Right lung (tissue), 2 donors: ENCODE measurements at regions not wholly inside any gene's neighbourhood (a gene's known extent, or its start where the extent isn't known, plus 50 kb on each side); places are given as distances from the start of the nearest gene placed in this dataset.

Experiments
- DNase-seq, 2 donors: peaks; one replicate each; pipeline ENCODE4 v3.0.0-alpha.2; 2013

DNA sequence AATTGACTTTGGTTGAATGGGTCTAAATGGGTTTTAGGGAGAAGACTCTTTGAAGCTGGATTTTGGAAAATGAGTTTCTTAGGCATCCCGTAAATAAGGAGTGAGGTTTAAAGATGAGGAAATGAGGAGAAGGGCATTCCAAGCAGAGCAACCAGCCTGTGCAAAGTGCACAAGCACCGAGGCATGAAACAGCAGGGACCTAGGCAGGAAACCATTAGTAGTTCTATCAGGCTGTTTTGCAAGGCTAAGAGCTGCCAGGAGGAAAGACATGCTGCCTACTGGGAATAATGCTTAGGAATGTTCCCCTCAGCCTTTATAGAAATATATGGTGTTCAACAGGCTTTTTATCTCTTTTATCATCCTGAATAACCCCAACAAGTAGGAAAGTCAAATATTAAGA, 153.1 kb upstream of the FGGY start:
- no peak for DNase-seq

DNA sequence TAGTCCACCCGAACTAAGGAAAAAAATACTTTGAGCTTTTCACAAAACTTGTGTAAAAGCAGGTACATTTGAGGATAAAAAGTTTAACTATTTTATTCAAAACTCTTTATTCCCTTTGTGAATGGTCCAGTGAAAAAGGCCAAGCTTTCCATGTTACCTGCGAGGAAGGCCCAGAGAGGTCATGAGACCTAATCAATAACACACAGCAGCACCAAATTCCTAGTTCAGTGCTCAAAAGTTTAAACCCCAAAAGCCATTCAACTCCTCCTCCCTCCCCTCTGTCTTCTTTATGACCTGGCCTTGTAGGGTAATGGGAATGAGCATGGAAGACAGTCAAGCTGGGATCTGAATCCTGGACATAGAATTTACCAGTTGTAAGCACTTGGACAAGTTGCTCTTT, 151.9 kb upstream of the FGGY start:
- DNase-seq: no peak

DNA sequence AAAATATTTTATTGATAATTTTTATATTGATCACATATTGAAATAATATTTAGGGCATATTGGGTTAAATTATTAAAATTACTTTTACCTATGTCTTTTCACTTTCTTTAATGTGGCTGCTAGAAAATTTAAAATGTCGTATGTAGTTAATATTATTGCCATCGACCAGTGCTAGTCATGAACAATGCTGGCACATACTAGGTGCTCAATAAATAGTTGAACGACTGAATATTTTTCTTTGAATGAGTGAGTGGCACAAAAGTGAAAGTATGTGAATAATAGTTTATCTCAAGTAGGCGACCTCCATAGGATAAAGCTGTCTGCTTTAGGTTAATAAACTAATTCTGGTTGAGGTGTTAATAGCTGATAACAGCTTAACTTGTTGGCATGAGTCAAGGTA, 150.8 kb upstream of the FGGY start:
- no peak for DNase-seq

DNA sequence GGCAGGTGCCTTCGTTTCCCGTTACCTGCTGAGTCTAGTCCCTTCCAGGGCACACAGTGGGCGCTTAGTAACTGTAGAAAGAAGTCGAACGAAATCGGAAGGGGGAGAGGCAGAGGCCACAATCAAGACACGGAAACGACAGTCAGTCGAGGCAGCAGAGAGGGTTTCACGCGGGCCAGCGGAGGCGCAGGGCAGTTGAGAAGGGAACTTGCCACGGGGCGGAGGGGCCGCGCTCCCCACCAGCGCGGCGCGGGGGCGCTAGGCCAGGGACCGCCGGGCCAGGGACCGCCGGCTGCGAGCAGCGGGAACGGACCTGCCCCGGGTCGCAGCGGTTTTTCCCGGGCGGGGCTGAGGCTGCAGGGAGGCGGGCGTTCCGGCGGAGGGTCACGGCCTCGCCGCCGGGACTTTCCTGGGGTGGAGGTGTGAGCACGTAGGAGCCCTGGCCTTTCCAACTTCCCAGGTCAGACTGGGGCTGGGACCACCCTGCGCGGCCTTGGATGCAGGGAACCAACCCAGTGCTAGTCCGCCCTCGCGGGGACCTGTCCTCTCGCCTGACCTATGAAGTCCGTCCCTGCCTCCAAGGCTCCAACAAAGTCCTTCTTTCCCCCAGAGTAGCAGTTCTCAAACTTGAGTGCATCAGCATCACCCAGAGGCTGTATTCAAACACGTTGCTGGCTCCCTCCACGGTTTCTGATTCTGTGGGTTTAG, 150.1 kb upstream of the FGGY start:
- peak; percentile 24 to 48 for DNase-seq

DNA sequence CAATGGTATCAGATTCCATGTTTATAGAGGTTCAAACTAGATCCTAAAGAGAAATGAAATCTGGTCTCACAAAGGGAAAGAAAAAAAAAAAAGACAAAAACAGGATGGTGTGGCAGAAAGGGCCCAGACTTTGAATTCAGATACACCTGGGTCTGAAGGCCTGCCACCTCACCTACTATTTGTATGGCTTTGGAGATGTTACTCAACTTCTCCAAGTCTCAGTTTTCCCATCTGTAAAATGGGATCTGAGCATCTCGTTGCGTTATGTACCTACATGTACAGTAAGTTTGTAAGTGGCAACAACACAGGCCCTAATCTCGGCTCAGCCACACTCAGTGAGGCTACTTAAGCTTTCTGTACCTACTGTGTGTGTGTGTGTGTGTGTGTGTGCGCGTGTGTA, 147.5 kb upstream of the FGGY start:
- DNase-seq: no peak

DNA sequence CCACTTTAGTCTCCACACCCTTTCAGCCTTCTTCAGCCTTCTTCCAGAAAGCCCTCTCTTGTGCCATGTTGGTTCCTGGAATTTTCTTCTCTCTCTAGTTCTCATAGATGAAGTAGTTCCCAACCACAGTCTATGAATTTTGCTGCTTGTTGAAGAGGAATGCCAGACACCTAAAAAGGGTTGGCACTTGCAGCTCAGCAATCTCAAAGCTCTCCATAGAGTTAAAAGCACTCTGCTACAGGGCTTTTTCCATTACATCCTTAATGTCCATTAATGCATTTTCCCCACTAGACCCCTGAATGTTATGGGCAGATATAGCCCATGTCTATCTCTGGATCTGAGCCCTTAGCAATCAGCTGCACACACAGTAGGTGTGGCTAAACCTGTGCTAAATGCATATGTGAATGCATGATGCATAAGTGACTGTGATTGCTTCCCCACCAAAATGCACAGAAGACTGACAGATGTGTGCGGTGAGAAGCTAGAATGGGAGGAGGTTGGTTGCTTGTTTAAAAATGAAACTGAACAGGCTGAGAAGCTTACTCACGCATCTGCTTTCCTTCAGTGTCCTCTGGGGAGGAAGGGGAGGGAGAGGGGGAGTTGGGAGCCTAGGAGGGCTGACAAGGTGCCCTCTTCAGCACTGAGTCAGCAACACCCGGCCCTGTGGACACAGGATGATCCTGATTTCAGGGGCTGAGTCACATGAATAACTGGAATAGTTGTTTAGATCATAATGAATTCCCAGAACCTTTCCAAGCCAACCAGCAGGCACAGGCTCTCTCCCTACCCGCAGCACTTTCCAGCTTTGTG, 146.1 kb upstream of the FGGY start:
- DNase-seq: no peak

DNA sequence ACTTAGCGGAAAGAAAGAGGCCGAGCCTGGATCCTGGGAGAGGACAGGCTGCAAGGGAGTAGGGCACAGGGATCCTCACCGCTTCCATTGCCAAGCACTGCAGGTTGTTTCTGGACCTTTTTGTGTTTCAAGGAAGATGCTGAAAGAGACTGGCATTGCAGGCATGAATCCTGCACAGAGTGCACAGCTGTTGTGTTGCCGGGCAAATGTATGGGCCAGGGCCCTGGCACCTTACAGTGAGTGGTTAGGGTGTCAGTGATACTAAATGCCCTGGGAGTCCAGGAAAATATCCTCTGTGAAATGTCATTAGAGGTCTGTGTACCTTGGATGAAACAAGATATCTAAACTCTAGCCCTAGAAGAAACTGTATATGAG, 145.5 kb upstream of the FGGY start:
- no peak for DNase-seq

DNA sequence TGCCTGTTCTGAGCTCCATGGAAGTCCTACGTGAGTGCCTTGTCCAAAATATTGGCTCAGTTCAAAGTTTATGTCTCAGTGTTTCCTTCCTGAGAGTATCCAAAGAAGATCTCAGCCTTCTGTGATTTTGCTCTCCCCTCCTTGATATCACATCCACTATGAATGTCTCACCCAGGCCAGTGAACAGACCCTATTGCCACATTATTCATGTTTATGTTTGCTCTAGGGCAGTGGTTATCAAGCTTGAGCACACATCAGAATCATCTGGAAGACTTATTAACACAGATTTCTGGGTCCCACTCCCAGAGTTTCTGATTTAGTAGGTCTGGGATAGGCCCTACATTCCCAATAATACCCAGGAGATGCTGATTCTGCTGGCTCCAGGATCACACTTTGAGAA, 145.0 kb upstream of the FGGY start:
- DNase-seq: no peak

DNA sequence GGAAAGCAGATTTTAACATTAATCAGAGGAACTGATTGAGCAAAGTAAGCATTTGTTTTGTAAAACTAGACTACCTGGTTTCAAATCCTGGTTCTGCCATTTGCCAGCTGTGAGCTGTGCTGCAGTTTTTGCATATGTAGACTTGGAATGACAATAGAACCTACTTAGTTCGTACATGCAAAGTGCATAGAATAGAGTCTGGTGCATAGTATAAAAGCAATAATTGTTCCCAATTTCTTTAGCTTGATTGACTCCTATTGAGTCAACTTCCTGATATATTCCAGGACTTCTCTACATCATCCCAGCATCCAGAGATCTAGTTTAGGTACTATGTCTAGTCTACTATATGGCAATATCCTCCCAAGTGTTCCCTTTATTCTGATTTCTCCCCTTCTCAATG, 144.4 kb upstream of the FGGY start:
- DNase-seq: no peak

DNA sequence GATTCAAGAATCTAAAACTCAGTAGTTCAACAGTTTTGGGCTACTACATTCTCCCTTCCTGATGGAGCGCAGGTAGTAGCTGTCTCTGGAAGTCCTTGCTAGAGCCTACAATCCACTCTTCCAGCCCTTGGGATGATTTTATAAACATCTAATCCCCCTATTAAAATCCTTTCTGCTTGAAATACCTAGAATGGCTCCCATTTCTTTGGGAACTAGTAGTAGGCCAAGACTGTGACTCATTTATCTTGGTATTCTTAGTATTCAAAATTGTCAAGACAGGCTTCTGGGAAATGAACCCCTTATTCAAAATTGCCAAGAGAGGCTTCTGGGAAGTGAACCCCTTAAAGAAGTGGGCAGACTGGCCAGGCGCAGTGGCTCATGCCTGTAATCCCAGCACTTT, 142.5 kb upstream of the FGGY start:
- no peak for DNase-seq

DNA sequence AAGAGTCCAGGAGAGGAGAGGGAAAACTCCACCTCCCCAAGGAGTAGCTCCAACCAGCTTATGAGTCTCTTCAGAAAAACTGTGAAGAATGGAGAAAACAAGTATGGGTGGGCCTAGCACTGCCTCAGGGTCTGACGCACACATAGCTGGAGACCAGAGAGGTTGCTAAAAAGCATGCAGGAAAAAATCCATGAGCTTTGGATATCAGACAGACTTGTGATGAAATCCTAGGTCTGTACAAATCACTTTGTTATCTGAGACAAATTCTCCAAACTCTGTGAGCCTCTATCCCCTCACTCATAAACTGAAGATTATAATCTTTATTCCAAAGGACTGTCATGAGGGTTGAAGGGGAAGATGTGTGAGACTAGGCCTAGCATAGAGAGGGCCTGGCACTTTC, 141.5 kb upstream of the FGGY start:
- DNase-seq: no peak

DNA sequence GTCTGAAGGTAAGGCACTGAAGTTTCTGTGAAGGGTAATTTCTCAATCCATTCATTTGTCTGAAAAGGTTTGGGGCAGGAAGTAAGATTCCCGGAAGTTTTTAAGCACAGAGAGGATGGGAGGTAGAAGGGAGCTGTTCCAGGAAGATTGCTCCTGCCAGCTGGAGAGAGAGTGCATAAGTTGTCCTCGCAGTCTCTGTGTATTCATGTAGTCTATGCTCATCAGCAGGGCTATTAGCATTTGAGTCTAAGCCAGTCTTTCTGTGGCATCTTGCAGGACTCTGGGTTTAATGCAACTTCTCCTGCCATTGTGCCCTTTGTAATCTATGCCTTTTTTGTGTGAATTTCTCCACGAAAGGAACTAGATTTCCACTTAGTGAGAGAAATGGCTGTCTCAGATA, 140.8 kb upstream of the FGGY start:
- no peak for DNase-seq

DNA sequence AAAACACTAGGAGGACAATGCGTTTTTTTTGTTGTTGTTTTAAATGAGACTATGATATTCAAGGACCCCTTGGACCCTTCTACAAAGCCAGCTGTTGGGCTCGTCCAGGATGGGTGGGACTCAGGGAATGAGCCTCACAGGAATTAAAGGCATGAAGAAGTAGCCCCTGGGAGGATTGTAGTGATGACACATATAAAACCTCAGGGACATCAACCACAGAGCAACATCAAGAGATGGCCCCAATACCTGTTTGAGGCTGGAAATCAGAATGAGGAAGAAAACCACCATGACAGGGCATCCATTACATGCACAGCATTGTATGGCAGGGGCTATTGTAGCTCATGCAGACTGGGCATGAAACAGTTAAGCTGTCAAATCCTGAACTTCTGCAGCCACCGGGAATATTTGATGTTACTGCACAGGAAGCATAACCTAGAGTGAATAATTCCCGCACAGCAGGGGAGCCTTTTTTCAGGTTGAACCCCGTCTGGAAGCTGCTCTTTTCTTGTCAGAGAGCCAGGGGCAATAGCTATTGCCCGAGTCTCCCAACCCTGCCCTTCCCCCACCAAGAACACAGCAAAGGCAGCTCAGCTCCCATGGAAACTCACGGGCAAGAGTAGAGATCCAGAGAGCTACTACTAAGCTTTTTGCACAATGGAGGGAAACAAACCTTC, 140.2 kb upstream of the FGGY start:
- DNase-seq: no peak

DNA sequence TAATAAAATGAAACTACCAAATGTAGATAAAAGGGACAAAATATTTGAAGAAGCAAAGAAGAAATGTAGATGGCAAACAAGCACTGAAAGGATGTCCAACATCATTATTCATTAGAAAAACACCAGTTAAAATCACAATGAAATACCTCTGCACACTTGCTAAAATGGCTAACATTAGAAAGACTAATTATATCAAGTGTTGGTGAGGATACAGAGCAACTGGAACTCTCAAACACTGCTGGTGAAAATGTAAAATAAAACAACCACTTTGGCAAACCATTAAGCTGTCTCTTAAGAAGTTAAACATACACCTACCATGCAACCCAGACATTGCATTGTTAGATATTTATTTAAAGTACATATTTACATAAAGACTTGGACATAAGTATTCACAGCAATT, 138.6 kb upstream of the FGGY start:
- DNase-seq: no peak

DNA sequence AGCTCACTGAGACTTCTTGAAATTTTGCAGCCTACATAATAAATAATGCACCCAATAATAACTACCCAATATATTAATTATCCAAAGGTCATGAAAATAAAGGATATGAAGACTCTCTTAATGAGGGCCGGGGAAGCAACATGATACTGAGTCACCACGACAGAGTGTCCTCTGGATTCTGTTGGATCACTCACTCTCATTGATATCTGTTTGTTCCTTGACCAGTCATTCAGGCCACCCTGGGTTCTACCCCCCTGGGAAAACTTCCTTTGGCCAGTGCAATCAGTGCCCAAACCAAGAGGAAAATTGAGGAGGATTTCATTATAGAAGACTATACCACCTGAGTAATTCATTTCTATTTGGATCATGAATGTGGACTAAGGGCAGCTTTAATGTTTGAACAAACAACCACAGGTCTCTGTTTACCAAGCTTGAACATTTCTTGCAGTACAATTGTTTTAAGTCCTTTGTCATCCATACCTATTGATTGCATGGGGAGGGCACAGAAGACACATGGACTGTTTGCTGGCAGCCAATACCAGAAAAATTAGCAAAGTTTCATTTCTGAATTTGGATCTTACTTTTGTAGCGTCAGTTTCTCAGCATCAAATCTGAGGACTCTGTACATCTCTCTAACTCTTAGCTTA, 137.2 kb upstream of the FGGY start:
- no peak for DNase-seq

DNA sequence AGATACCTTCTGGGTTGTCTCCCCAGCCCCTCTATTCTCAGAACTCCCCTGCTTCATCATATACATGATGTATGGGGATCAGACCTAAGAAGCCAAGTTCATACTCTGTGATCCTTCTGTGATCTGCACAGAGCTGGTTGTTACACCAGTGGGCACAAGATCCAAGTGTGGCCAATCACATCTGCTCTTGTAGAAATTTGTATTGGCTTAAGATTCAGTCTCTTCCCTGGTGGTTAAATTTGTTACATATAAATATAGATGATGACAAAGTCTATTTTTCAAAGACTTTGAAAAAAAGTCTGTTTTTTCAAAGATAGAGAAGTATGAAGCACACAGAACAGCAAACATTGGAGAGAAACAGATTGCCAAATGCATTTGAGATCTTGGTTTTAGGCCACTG, 135.8 kb upstream of the FGGY start:
- no peak for DNase-seq

DNA sequence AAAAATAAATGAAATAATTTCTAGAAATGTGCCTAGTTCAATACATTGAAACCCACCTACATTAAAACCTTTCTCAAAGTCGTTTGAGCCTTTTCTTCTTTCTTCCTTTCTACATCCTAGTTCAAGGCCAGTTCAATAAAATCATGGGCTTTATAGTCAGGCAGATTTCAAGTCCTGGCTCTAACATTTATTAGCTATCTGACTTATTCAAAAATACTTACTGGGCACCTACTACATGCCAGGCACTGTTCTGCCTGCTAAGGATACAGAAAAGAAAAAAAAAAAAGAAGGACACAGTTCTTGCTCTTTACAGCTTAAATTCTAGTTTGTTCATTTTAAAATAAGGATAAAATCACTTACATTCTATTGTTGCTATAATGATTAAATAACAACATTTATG, 134.2 kb upstream of the FGGY start:
- no peak for DNase-seq

DNA sequence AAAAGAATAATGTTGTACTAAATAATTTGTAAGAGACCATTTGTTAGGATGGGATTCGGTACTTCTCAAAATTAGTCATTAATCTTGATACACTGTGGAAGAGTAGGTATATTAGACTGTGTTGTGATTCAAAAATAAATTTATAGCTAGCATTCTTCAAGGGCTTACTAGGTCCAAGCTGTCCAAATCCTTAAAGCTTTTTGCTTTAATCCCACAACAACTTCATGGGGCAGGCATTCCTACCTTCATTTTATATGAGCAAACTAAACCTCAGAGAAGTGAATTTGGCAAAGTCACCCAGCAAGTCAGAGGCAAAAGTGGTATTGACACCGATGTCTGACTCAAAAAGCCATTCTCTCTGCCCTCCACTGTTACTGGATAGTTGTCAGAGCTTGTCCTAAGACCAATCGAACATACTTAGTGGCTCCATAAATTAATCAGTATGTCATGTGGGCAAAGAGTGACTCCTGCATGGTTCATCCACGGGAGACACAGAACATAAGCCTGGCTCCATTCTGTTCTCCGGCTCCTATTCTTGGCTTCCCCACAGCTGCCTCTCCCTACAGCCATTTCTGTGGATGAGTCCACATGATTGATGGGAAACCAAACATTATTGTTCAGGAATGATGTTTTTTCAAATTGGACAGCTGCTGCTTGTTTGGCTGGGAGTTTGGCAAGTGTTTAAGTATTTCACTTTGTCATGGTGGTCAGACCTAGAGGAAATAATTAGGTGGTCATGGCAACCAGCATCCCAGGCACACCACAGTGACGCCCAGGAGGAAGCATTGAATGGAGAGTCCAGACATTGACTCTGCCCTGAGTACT, 133.4 kb upstream of the FGGY start:
- DNase-seq: no peak

DNA sequence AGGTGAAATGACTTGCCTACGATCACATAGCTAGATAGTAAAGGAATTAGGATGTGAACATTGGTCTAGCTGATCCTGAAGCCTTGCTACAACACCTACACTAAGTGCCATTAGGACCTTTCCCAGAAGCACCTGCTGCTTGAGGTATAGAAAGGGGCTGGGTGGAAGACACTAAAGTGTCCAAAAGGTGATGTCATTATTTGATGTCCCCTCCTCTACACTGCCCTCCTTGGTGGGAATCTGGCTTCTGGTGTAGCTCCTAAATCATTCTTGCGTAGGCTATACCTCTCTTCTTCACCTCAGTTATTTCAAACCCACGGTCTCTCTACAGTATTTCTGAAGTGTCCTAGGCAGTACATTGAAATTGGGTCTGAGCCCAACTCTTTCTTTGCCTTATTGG, 132.5 kb upstream of the FGGY start:
- DNase-seq: no peak

DNA sequence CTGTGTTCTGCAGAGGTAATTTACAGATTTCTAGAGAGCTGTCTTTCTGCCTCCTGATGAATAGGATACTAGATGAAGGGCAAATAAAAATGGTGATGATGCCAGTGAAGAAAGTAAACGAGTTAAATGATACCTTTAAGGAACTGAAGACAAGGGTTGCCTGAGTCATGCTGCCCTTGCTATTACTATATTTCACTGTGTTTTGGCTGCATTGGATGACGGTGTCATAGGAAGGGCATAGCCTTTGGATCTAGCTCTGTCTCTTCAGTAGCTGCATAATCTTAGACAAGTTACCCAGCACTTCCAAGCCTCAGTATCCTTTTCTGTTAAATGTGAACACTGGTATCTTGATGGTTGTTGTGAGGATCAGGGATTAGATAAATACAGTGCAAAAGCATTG, 131.5 kb upstream of the FGGY start:
- no peak for DNase-seq

DNA sequence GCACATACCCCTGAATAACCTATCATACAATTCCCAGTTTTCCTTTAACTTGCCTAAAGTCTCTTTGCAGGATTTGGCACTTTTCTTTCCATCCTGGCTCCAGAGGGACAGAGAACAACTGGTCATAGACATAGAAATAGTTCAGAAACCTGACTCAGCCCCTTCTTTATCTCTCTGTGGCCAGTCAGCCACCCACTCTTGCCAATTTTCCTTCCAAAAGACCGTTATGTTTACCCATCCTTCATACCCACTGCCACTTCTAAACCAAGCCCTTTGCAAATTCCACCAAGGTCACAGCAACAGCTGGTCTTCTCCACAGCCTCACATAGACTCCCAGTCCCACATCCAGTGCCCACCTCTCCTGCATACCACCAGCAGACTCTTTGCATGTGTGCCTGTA, 127.2 kb upstream of the FGGY start:
- DNase-seq: no peak

DNA sequence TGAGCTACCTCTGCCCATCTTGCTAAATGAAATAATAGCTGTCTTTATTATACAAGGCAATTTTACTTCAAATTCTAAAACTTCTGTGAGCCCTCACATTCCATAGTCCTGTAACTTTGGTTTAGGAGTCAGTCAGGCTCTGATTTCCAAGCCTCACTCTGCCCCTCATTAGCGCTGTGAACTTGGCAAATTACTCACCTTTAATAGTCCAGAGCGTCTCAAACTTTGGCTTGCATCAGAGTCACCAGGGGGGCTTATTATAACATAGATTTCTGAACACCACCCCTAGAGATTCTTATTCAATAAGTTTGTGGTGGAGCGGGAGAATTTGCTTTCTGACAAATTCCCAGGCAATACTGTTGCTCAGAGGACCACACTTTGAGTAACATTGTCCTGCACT, 126.2 kb upstream of the FGGY start:
- no peak for DNase-seq
